ENCODE measurements at regions not wholly inside any gene's neighbourhood (a gene's known extent, or its start where the extent isn't known, plus 50 kb on each side); places are given as distances from the start of the nearest gene placed in this dataset.

GRCh38 chr9:13427587-13427986 is 148.1 kb upstream of the MPDZ start:
- no peak for TF ChIP-seq EZH2 (IDR thresholded peaks at IDR 0.05; ENCODE audit: insufficient read depth, poor library complexity, severe bottlenecking)
- TF ChIP-seq EZH2phosphoT487 (IDR thresholded peaks at IDR 0.05; ENCODE audit: insufficient read depth, low read depth) = no peak

All from GM23248 (cell line).